H9 (cell line): ENCODE measurements at regions not wholly inside any gene's neighbourhood (a gene's known extent, or its start where the extent isn't known, plus 50 kb on each side); places are given as distances from the start of the nearest gene placed in this dataset.

Source experiments
- DNase-seq: peaks from one replicate; pipeline ENCODE4 v3.0.0-alpha.2; 2017
- H2AFZ ChIP-seq: one replicate; pipeline ENCODE4 v1.6.1; 2013; ENCODE audit warnings: mild to moderate bottlenecking, low read length, control low read depth, moderate library complexity
- H2AK5ac ChIP-seq: 2 replicates; pipeline ENCODE4 v1.6.1; 2013; ENCODE audit warnings: low read length, control low read depth, mixed read lengths; ENCODE audit not compliant: insufficient read length
- H2BK120ac ChIP-seq: one replicate; pipeline ENCODE4 v1.6.1; 2013; ENCODE audit warnings: low read depth, mild to moderate bottlenecking, low read length, control low read depth, inconsistent platforms; ENCODE audit not compliant: poor library complexity, severe bottlenecking
- H2BK12ac ChIP-seq: 2 replicates; pipeline ENCODE4 v1.6.1; 2013; ENCODE audit warnings: low read length, control low read depth, mixed read lengths, low read depth; ENCODE audit not compliant: insufficient read length
- H2BK15ac ChIP-seq: 2 replicates; pipeline ENCODE4 v1.6.1; 2013; ENCODE audit warnings: low read depth, low read length, control low read depth
- H2BK20ac ChIP-seq: one replicate; pipeline ENCODE4 v1.6.1; 2013; ENCODE audit warnings: low read depth, mild to moderate bottlenecking, low read length, control low read depth, inconsistent platforms; ENCODE audit not compliant: poor library complexity, severe bottlenecking
- H2BK5ac ChIP-seq: 2 replicates; pipeline ENCODE4 v1.6.1; 2013; ENCODE audit warnings: low read length, control low read depth, mixed read lengths; ENCODE audit not compliant: insufficient read length
- H3K14ac ChIP-seq: 2 replicates; pipeline ENCODE4 v1.6.1; 2013; ENCODE audit warnings: low read length, control low read depth; ENCODE audit not compliant: insufficient read depth
- H3K18ac ChIP-seq: 2 replicates; pipeline ENCODE4 v1.6.1; 2013; ENCODE audit warnings: low read depth, mild to moderate bottlenecking, mixed read lengths, low read length, control low read depth; ENCODE audit not compliant: insufficient read length
- H3K23ac ChIP-seq: 2 replicates; pipeline ENCODE4 v1.6.1; 2013; ENCODE audit warnings: low read length, control low read depth, mixed read lengths, low read depth; ENCODE audit not compliant: insufficient read length
- H3K23me2 ChIP-seq: 2 replicates; pipeline ENCODE4 v1.6.1; 2013; ENCODE audit warnings: low read depth, mild to moderate bottlenecking, mixed read lengths, low read length, control low read depth; ENCODE audit not compliant: insufficient read length, poor library complexity, severe bottlenecking
- H3K27ac ChIP-seq: 2 replicates; pipeline ENCODE4 v1.5.1; 2013; ENCODE audit warnings: low read length, control low read depth, mixed read lengths, low read depth; ENCODE audit not compliant: insufficient read length
- H3K27me3 ChIP-seq: 2 replicates; pipeline ENCODE4 v1.6.1; 2013; ENCODE audit warnings: low read length, control low read depth, inconsistent platforms; ENCODE audit not compliant: insufficient read depth
- H3K4ac ChIP-seq: 2 replicates; pipeline ENCODE4 v1.6.1; 2013; ENCODE audit warnings: low read depth, mild to moderate bottlenecking, control low read depth, inconsistent platforms, low read length, moderate library complexity
- H3K4me1 ChIP-seq: 2 replicates; pipeline ENCODE4 v1.6.1; 2013; ENCODE audit warnings: low read length, control low read depth, inconsistent platforms; ENCODE audit not compliant: insufficient read depth
- H3K4me2 ChIP-seq: 2 replicates; pipeline ENCODE4 v1.6.1; 2013; ENCODE audit warnings: low read length, control low read depth, mixed read lengths; ENCODE audit not compliant: insufficient read length, insufficient read depth
- H3K56ac ChIP-seq: 2 replicates; pipeline ENCODE4 v1.6.1; 2013; ENCODE audit warnings: low read depth, mild to moderate bottlenecking, mixed read lengths, low read length, control low read depth; ENCODE audit not compliant: insufficient read length
- H3K79me1 ChIP-seq: 2 replicates; pipeline ENCODE4 v1.6.1; 2013; ENCODE audit warnings: low read depth, mild to moderate bottlenecking, moderate library complexity, low read length, control low read depth, inconsistent platforms; ENCODE audit not compliant: insufficient read depth, poor library complexity, severe bottlenecking
- H3K79me2 ChIP-seq: 2 replicates; pipeline ENCODE4 v1.6.1; 2013; ENCODE audit warnings: low read length, control low read depth, inconsistent platforms; ENCODE audit not compliant: insufficient read depth
- H3K9ac ChIP-seq: 2 replicates; pipeline ENCODE4 v1.6.1; 2013; ENCODE audit warnings: low read length, control low read depth, mixed read lengths; ENCODE audit not compliant: insufficient read length; ENCODE audit errors: extremely low read depth
- H3K9me3 ChIP-seq: one replicate; pipeline ENCODE4 v1.6.1; 2013; ENCODE audit warnings: low read depth, low read length, inconsistent platforms; ENCODE audit not compliant: control insufficient read depth
- H3T11ph ChIP-seq: one replicate; pipeline ENCODE4 v1.6.1; 2013; ENCODE audit warnings: mild to moderate bottlenecking, low read length, control low read depth, inconsistent platforms
- H4K20me1 ChIP-seq: one replicate; pipeline ENCODE4 v1.6.1; 2013; ENCODE audit not compliant: control insufficient read depth, insufficient read length, insufficient read depth
- H4K5ac ChIP-seq: 2 replicates; pipeline ENCODE4 v1.6.1; 2013; ENCODE audit warnings: low read depth, mild to moderate bottlenecking, mixed read lengths, low read length, control low read depth; ENCODE audit not compliant: insufficient read length
- H4K8ac ChIP-seq: replicated peaks from 2 replicates; pipeline ENCODE4 v1.6.1; 2013; ENCODE audit warnings: low read length, control low read depth, mixed read lengths, low read depth; ENCODE audit not compliant: insufficient read length
- H4K91ac ChIP-seq: 2 replicates; pipeline ENCODE4 v1.6.1; 2013; ENCODE audit warnings: low read depth, mild to moderate bottlenecking, moderate library complexity, mixed read lengths, low read length, control low read depth; ENCODE audit not compliant: insufficient read length
- H3K27ac Mint-ChIP-seq, 3 experiments: 2 replicates in 2 of 3; 3 replicates in 1 of 3; pipeline ENCODE4 v1.8.0; 2020 to 2021; ENCODE audit warnings: mixed read lengths in 3 of 3, mild to moderate bottlenecking in 1 of 3, moderate library complexity in 1 of 3
- H3K27me3 Mint-ChIP-seq: 2 replicates; pipeline ENCODE4 v1.8.0; 2021; ENCODE audit warnings: low read depth, mild to moderate bottlenecking, moderate library complexity, mixed read lengths
- H3K36me3 Mint-ChIP-seq, 3 experiments: 2 replicates in 2 of 3; 3 replicates in 1 of 3; pipeline ENCODE4 v1.8.0; 2020 to 2021; ENCODE audit warnings: low read depth in 3 of 3, mixed read lengths in 3 of 3; ENCODE audit not compliant: insufficient read depth in 1 of 3
- H3K4me1 Mint-ChIP-seq, 2 experiments: 2 replicates each; pipeline ENCODE4 v1.8.0; 2020; ENCODE audit warnings: mixed read lengths in 2 of 2
- H3K4me3 Mint-ChIP-seq, 2 experiments: 2 replicates in 1 of 2; 3 replicates in 1 of 2; pipeline ENCODE4 v1.8.0; 2020 to 2021; ENCODE audit warnings: mild to moderate bottlenecking in 2 of 2, mixed read lengths in 2 of 2, moderate library complexity in 1 of 2
- H3K9me3 Mint-ChIP-seq, 2 experiments: 2 replicates in 1 of 2; 3 replicates in 1 of 2; pipeline ENCODE4 v1.8.0; 2020; ENCODE audit warnings: mild to moderate bottlenecking in 2 of 2, mixed read lengths in 2 of 2, moderate library complexity in 1 of 2
- WGBS: extraction: QIAGEN DNeasy Blood & Tissue Kit; methylation state at CpG from one replicate; pipeline ENCODE4 v1.1.7; 2013; ENCODE audit warnings: missing lambda C conversion rate, low lambda C conversion rate, mixed read lengths; ENCODE audit not compliant: insufficient read length; ENCODE audit errors: extremely low coverage; 5-methylcytosine and 5-hydroxymethylcytosine counted together
- TF ChIP-seq, protein P1 (sequence below): fragments of 200-600 bp; sonication (generic); conservative IDR thresholded peaks from 3 replicates; pipeline ENCODE4 v1.8.0; 2021; ENCODE audit warnings: antibody characterized with exemption, mild to moderate bottlenecking

GRCh38 chr20:19922716-19923115, 94.4 kb upstream of the NAA20 start:
- Mint-ChIP-seq H3K4me1 (peaks cover 9 to 13% of the 10 kb centered on the region in 2 experiments), H3K27ac (peak overlapping the region in 1 of 3 experiments; percentile 51; a peak in 2 of 7 replicates)
- H3K9me3 ChIP-seq = no peaks in the 10 kb centered on the region

More at GRCh38 chr20:19922716-19923115, 94.4 kb upstream of the NAA20 start:
- H3K14ac ChIP-seq = no peak overlapping the region
- H4K20me1 ChIP-seq = no peaks in the 10 kb centered on the region
- no peak overlapping the region for H4K91ac ChIP-seq
- H2AFZ ChIP-seq = no peak overlapping the region
- H4K8ac ChIP-seq = no peak overlapping the region
- no peak overlapping the region for H2BK20ac ChIP-seq
- Mint-ChIP-seq H3K4me3 (no peak overlapping the region), H3K9me3 (no peaks in the 10 kb centered on the region; a peak in 1 of 5 replicates), H3K27me3 (no peaks in the 10 kb centered on the region), H3K36me3 (no peaks in the 10 kb centered on the region)
- no peak overlapping the region for H3T11ph ChIP-seq
- H3K23me2 ChIP-seq = no peaks in the 10 kb centered on the region
- H3K4ac ChIP-seq = no peak overlapping the region
- H3K79me1 ChIP-seq = no peaks in the 10 kb centered on the region
- H3K56ac ChIP-seq = no peak overlapping the region
- no peak overlapping the region for H2BK5ac ChIP-seq
- H3K27ac ChIP-seq = no peak overlapping the region
- H3K23ac ChIP-seq = no peak overlapping the region
- no peak overlapping the region for H3K9ac ChIP-seq
- no CpG with 5 or more reads among the region's 7 CpGs for WGBS
- H4K5ac ChIP-seq = no peak overlapping the region
- no peak overlapping the region for H3K4me2 ChIP-seq
- H3K18ac ChIP-seq = no peak overlapping the region
- TF ChIP-seq, protein P1, sequence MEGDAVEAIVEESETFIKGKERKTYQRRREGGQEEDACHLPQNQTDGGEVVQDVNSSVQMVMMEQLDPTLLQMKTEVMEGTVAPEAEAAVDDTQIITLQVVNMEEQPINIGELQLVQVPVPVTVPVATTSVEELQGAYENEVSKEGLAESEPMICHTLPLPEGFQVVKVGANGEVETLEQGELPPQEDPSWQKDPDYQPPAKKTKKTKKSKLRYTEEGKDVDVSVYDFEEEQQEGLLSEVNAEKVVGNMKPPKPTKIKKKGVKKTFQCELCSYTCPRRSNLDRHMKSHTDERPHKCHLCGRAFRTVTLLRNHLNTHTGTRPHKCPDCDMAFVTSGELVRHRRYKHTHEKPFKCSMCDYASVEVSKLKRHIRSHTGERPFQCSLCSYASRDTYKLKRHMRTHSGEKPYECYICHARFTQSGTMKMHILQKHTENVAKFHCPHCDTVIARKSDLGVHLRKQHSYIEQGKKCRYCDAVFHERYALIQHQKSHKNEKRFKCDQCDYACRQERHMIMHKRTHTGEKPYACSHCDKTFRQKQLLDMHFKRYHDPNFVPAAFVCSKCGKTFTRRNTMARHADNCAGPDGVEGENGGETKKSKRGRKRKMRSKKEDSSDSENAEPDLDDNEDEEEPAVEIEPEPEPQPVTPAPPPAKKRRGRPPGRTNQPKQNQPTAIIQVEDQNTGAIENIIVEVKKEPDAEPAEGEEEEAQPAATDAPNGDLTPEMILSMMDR = no peak
- H3K27me3 ChIP-seq = no peaks in the 10 kb centered on the region
- DNase-seq = no peak
- H3K4me1 ChIP-seq = no peaks in the 10 kb centered on the region
- H2BK12ac ChIP-seq = no peak overlapping the region
- no peak overlapping the region for H2BK120ac ChIP-seq
- no peak overlapping the region for H2AK5ac ChIP-seq
- H2BK15ac ChIP-seq = no peak overlapping the region
- no peaks in the 10 kb centered on the region for H3K79me2 ChIP-seq
